ENCODE measurements at regions not wholly inside any gene's neighbourhood (a gene's known extent, or its start where the extent isn't known, plus 50 kb on each side); places are given as distances from the start of the nearest gene placed in this dataset.

DNA sequence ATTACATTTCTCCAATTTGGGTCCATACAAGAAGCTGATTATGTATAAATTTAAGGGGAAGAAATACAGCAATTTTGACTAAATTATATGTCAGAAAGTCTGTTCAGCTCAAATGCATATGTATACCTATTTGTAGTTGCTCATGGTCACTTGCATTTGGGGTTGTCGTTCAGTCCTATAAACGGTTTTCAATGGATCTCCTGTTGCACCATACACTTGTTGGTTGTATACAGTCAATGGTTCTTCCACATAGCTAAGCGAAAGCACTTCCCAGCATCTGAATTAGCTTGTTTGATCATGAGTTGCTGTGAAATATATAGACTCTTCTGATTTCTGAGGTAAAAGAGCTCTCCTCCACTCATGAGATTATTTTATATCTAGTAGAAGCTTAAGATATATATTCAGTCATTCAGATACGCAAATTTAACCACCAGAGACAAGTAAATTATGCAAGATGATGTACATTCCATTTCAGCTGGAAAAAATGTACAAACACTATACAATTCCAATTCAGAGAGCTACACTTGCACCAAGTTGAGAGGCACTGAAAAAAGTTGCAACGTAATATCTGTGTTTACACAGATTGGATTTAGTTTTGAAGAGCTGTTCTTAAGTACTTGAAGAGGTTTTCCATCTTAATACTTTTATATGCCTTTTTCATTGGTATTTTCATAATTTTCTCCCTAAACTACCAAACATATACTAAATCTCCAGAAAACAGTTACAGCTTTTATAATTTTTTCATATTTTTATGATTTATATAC is 64.4 kb upstream of the POU5F2 start:
- TF ChIP-seq, protein P1, sequence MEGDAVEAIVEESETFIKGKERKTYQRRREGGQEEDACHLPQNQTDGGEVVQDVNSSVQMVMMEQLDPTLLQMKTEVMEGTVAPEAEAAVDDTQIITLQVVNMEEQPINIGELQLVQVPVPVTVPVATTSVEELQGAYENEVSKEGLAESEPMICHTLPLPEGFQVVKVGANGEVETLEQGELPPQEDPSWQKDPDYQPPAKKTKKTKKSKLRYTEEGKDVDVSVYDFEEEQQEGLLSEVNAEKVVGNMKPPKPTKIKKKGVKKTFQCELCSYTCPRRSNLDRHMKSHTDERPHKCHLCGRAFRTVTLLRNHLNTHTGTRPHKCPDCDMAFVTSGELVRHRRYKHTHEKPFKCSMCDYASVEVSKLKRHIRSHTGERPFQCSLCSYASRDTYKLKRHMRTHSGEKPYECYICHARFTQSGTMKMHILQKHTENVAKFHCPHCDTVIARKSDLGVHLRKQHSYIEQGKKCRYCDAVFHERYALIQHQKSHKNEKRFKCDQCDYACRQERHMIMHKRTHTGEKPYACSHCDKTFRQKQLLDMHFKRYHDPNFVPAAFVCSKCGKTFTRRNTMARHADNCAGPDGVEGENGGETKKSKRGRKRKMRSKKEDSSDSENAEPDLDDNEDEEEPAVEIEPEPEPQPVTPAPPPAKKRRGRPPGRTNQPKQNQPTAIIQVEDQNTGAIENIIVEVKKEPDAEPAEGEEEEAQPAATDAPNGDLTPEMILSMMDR (IDR thresholded peaks at IDR 0.05) = no peak
- no peak for TF ChIP-seq POLR2A (IDR thresholded peaks at IDR 0.05)
- no peak overlapping the region for H3K4me3 ChIP-seq (ENCODE audit: low read depth, poor library complexity, severe bottlenecking)
- 94% methylated on average over 5 of the region's 5 CpGs for WGBS, 2 donors
- intact Hi-C loops (cut with DNase I; ENCODE audit: low total_unique reads) = no loop called here
- DNase-seq (ENCODE audit: low spot score in 2 of 2) = no peak

DNA sequence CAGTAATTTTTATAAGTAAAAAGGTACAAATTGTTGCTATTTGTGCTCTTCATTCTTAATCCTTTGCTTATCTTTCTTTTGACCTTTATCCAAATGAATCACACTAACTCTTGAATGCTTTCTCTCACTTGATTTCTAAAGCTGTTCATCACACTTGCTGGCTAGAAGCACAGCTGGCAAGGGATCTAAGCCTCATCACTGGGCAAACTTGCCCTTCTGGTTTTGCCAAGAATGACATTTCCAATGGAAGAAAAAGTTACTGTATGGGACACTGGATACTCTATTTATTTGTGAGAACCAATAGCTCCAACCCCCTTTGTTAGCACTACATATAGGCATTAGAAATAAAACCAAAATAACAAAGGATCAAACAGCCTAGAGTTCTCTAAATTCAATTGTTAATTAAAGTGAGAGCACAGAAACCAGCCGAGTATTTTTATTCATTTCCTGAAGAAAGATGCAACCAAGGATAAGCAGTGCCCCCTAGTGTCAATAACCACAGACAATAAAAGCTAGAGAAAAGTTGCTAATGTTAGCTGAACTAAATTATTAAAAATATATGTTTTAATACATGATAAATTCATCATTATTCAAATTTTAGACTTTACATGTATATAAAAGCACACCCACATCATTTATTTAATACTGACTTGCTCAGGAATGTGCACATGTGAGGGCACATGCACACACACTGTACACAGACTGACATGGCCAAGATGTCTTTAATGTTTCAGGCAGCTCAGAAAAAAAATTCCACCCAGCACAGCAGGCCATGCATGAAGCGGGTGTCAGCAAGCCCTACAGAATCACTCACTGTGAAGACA is 59.8 kb upstream of the POU5F2 start:
- TF ChIP-seq, protein P1 (IDR thresholded peaks at IDR 0.05) = no peak
- no peak for TF ChIP-seq POLR2A (IDR thresholded peaks at IDR 0.05)
- WGBS, 2 donors = 8 to 12% methylated on average over 2 of the region's 2 CpGs
- no peak overlapping the region for H3K4me3 ChIP-seq (ENCODE audit: low read depth, poor library complexity, severe bottlenecking)
- intact Hi-C loops (cut with DNase I; ENCODE audit: low total_unique reads) = no loop called here
- DNase-seq (ENCODE audit: low spot score in 2 of 2) = no peak

DNA sequence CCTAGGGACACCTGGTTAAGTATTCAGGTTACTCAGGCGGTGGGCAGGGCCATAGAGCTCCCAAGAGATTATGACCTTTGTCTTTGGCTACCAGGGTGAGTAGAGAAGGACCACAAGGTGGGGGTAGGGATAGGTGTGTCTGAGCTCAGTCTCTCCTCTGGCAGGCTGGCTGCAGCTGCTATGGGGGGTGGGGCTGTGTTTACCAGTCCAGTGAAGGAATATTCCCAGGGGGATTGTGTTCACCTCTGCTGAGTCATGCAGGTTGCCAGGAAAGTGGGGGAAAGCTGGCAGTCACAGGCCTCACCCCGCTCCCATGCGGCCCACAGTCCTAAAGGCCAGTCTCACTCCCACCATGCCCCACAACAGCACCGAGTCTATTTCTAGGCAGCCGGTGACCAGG is 53.6 kb upstream of the POU5F2 start:
- 95 to 97% methylated on average over 5 of the region's 5 CpGs for WGBS, 2 donors
- TF ChIP-seq, protein P1 (IDR thresholded peaks at IDR 0.05) = no peak
- TF ChIP-seq POLR2A (IDR thresholded peaks at IDR 0.05) = no peak
- no peak for DNase-seq (ENCODE audit: low spot score in 2 of 2)
- intact Hi-C loops (cut with DNase I; ENCODE audit: low total_unique reads) = no loop called here
- H3K4me3 ChIP-seq (ENCODE audit: low read depth, poor library complexity, severe bottlenecking) = no peak overlapping the region

DNA sequence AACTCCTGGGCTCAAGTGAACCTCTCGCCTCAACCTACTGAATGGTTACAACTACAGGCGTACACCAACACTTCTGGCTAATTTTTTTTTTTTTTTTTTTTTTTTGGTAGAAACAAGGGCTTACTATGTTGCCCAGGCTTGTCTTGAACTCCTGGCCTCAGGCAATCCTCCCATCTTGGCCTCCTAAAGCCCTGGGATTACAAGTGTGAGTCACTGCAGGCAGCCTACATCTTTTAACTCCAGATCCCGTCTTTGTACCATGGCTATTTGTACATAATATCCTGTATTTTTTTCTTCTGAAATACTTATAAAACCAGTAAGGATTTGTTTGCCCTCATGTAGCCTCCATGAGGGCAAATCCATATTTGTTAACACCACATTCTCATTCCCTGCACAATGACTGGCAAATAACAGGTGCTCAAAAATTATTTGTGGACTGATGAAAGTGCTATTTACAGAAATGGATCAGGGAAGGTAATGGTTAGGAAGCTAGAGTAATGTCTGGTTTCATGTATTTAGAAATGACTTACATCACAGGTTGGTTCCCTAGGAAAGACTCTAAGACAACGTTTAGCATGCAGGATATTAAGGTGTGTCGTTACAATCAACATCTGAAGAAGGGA is 51.9 kb upstream of the POU5F2 start:
- DNase-seq (ENCODE audit: low spot score in 2 of 2) = no peak
- no peak overlapping the region for H3K4me3 ChIP-seq (ENCODE audit: low read depth, poor library complexity, severe bottlenecking)
- 68 to 89% methylated on average over 5 of the region's 5 CpGs for WGBS, 2 donors
- intact Hi-C loops (cut with DNase I; ENCODE audit: low total_unique reads) = no loop called here
- no peak for TF ChIP-seq POLR2A (IDR thresholded peaks at IDR 0.05)
- TF ChIP-seq, protein P1 (IDR thresholded peaks at IDR 0.05) = no peak

DNA sequence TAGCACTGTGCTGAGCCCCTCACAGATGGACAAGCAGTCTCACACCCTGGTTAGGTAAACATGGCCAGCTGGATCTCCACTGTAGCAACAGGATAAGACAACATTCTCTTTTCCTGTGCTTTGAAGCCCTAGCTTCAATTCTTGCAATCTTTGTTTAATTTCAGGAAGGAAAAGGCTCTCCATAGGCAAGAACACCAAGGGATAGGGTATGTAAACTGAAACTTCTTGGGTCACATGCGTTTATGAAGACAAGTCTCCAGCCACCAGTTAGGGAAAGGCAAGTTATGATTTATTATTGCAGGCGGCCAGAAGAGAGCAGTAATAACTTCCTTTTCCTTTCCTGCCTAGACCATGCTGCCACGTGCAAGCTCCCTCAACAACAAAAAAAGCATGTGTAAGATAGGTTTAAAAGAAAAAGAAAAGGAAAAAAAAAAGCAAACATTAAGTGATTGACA is 50.1 kb upstream of the POU5F2 start:
- H3K4me3 ChIP-seq (ENCODE audit: low read depth, poor library complexity, severe bottlenecking) = no peak overlapping the region
- no peak for DNase-seq (ENCODE audit: low spot score in 2 of 2)
- TF ChIP-seq, protein P1 (IDR thresholded peaks at IDR 0.05) = no peak
- no peak for TF ChIP-seq POLR2A (IDR thresholded peaks at IDR 0.05)
- intact Hi-C loops (cut with DNase I; ENCODE audit: low total_unique reads) = no loop called here
- 65 to 68% methylated on average over 3 of the region's 3 CpGs for WGBS, 2 donors

All from lower leg skin (tissue), 4 donors.